ENCODE measurements at regions not wholly inside any gene's neighbourhood (a gene's known extent, or its start where the extent isn't known, plus 50 kb on each side); places are given as distances from the start of the nearest gene placed in this dataset.

GRCh38 chr22:48811885-48812284, 1015.8 kb downstream of the BRD1 start:
- Histone ChIP-seq H3K27me3 (ENCODE audit: insufficient read depth, poor library complexity, severe bottlenecking) (no peaks in the 10 kb centered on the region), H3K27ac (replicated peaks) (no peak overlapping the region), H3K4me3 (replicated peaks; ENCODE audit: insufficient read depth, low read length) (no peak overlapping the region)
- DNase-seq (ENCODE audit: low read depth in 1 of 2, low spot score in 1 of 2): no peak
- no peak for TF ChIP-seq CTCF (IDR thresholded peaks at IDR 0.05; ENCODE audit: insufficient read depth, low read length)
- TF ChIP-seq, protein P1, sequence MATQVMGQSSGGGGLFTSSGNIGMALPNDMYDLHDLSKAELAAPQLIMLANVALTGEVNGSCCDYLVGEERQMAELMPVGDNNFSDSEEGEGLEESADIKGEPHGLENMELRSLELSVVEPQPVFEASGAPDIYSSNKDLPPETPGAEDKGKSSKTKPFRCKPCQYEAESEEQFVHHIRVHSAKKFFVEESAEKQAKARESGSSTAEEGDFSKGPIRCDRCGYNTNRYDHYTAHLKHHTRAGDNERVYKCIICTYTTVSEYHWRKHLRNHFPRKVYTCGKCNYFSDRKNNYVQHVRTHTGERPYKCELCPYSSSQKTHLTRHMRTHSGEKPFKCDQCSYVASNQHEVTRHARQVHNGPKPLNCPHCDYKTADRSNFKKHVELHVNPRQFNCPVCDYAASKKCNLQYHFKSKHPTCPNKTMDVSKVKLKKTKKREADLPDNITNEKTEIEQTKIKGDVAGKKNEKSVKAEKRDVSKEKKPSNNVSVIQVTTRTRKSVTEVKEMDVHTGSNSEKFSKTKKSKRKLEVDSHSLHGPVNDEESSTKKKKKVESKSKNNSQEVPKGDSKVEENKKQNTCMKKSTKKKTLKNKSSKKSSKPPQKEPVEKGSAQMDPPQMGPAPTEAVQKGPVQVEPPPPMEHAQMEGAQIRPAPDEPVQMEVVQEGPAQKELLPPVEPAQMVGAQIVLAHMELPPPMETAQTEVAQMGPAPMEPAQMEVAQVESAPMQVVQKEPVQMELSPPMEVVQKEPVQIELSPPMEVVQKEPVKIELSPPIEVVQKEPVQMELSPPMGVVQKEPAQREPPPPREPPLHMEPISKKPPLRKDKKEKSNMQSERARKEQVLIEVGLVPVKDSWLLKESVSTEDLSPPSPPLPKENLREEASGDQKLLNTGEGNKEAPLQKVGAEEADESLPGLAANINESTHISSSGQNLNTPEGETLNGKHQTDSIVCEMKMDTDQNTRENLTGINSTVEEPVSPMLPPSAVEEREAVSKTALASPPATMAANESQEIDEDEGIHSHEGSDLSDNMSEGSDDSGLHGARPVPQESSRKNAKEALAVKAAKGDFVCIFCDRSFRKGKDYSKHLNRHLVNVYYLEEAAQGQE (IDR thresholded peaks at IDR 0.05; ENCODE audit: insufficient replicate concordance, low read depth): no peak
- TF ChIP-seq SPI1 (IDR thresholded peaks at IDR 0.05; ENCODE audit: borderline replicate concordance, low read depth): no peak
- TF ChIP-seq POLR2AphosphoS5 (IDR thresholded peaks at IDR 0.05; ENCODE audit: low read depth): no peak
- TF ChIP-seq GABPA (IDR thresholded peaks at IDR 0.05; ENCODE audit: low read depth): no peak

DNA sequence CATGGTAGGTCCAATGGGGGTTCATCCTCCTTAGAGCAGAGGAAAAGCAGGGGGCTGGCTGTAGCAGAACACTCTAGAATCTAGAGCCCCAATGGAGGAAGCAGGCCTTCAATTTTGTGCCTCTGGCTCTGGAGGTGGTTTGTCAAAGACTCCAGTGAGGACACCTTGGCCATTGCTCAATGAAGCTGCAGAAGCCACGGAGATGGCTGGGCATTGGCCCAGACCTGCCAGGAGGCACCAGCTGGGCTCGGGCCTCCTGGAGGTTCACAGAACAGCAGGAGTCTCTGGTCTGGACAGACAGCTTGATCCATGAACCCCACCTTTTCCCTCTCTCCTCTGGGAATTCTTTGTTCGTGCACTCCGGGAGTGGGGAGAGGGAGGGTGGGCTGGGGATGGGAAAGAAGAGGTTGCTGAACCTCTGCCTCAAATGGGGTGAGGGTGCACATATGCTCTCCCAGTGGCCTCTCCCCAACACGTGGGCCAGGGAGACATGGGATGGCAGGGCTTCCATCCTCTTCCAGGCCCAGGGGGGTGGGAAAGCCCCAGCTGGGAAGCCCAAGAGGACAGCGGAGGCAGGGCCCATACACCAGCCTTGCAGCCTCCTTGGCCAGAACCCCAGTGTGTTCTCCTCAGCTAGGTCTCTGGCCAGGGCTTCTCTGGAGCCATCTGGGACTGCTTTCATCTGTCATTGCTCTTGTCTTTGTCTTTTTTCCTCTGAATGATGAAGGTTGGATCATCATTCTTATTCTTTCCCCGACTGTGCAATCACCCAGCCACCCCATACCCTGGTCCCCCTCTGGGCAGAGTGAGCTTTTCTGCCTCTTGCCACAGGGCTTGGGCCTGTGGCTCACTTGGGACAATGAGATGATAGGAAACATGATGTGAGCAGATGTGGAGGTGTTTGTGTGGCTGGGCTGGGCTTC, 1019.4 kb downstream of the BRD1 start:
- H3K27ac ChIP-seq (replicated peaks): no peak overlapping the region
- no peak for DNase-seq (ENCODE audit: low read depth in 1 of 2, low spot score in 1 of 2)
- no peak overlapping the region for H3K4me3 ChIP-seq (replicated peaks; ENCODE audit: insufficient read depth, low read length)
- no peak for TF ChIP-seq GABPA (IDR thresholded peaks at IDR 0.05; ENCODE audit: low read depth)
- TF ChIP-seq SPI1 (IDR thresholded peaks at IDR 0.05; ENCODE audit: borderline replicate concordance, low read depth): no peak
- TF ChIP-seq POLR2AphosphoS5 (IDR thresholded peaks at IDR 0.05; ENCODE audit: low read depth): no peak
- H3K27me3 ChIP-seq (ENCODE audit: insufficient read depth, poor library complexity, severe bottlenecking): no peaks in the 10 kb centered on the region

- TF ChIP-seq SPI1 (IDR thresholded peaks at IDR 0.05; ENCODE audit: borderline replicate concordance, low read depth) (no peak), POLR2AphosphoS5 (IDR thresholded peaks at IDR 0.05; ENCODE audit: low read depth) (no peak), CTCF (IDR thresholded peaks at IDR 0.05; ENCODE audit: insufficient read depth, low read length) (no peak), GABPA (IDR thresholded peaks at IDR 0.05; ENCODE audit: low read depth) (no peak)
- TF ChIP-seq, protein P1 (IDR thresholded peaks at IDR 0.05; ENCODE audit: insufficient replicate concordance, low read depth): no peak
- no peak overlapping the region for H3K27ac ChIP-seq (replicated peaks)
Measured at GRCh38 chr22:48807155-48807554, 1020.5 kb downstream of the BRD1 start.

GRCh38 chr22:48806227-48806781, 1021.4 kb downstream of the BRD1 start:
- TF ChIP-seq, protein P1 (IDR thresholded peaks at IDR 0.05; ENCODE audit: insufficient replicate concordance, low read depth): no peak
- TF ChIP-seq SPI1 (IDR thresholded peaks at IDR 0.05; ENCODE audit: borderline replicate concordance, low read depth) (no peak), CTCF (IDR thresholded peaks at IDR 0.05; ENCODE audit: insufficient read depth, low read length) (no peak), GABPA (IDR thresholded peaks at IDR 0.05; ENCODE audit: low read depth) (no peak), POLR2AphosphoS5 (IDR thresholded peaks at IDR 0.05; ENCODE audit: low read depth) (no peak)
- H3K27ac ChIP-seq (replicated peaks): no peak overlapping the region

More at GRCh38 chr22:48807155-48807554, 1020.5 kb downstream of the BRD1 start:
- no peaks in the 10 kb centered on the region for H3K27me3 ChIP-seq (ENCODE audit: insufficient read depth, poor library complexity, severe bottlenecking)
- DNase-seq (ENCODE audit: low read depth in 1 of 2, low spot score in 1 of 2): no peak
- H3K4me3 ChIP-seq (replicated peaks; ENCODE audit: insufficient read depth, low read length): no peak overlapping the region

More at GRCh38 chr22:48806227-48806781, 1021.4 kb downstream of the BRD1 start:
- Histone ChIP-seq H3K27me3 (ENCODE audit: insufficient read depth, poor library complexity, severe bottlenecking) (no peaks in the 10 kb centered on the region), H3K4me3 (replicated peaks; ENCODE audit: insufficient read depth, low read length) (no peak overlapping the region)
- no peak for DNase-seq (ENCODE audit: low read depth in 1 of 2, low spot score in 1 of 2)

All from HL-60 (cell line).